Islet of Langerhans (tissue), 1 donor: ENCODE measurements at regions not wholly inside any gene's neighbourhood (a gene's known extent, or its start where the extent isn't known, plus 50 kb on each side); places are given as distances from the start of the nearest gene placed in this dataset.

Experiments used
- FAIRE-seq: peaks from one replicate; lab custom pipeline; 2011; peaks lifted over from hg19 to GRCh38; lab: Jason Lieb, UNC

GRCh38 chr14:51473808-51474565 lies 177.7 kb upstream of the FRMD6 start:
- FAIRE-seq = no peak

DNA sequence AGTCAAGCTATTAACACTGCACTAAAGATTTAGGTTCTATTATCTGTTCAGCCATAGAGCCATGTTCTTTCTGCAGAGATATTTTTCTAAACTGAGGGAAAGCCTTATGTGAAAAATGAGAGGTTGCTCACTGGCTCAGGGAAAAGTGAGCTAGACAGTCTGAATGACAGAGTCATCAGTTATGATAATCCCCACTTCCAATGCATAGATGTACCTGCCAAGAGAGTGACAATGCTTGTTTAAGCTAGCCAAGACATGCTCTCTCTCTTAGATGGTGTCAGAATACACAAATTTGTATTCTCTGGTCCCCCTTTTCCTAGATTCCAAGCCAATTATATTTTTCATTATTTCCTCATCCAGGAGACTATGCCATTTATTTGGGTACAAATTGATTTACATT lies 176.9 kb upstream of the FRMD6 start:
- FAIRE-seq = no peak

DNA sequence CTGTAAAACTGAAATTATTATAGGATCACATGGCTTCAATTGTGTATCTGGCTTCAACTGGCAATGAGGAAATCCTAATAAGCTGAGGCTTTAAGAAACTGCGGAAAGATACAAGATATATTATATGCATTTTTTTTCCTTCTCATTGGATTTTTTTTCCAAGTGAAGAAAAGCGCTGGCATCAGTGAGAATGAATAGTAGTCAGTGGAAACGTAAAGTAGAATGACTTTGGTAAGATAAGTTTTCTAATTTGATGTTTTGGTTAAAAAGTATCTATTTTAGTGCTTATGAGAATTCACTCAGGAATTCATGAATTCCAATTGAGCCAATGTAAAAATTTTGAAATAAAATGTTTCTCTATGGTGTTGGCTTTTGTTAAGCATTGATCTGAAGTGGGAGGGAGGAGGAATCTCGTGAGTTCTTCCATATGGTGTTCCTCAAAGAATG lies 173.5 kb upstream of the FRMD6 start:
- no peak for FAIRE-seq

- no peak for FAIRE-seq
Observed at GRCh38 chr14:51479584-51480325, 172.0 kb upstream of the FRMD6 start.

GRCh38 chr14:51481643-51482042 lies 170.1 kb upstream of the FRMD6 start:
- no peak for FAIRE-seq

DNA sequence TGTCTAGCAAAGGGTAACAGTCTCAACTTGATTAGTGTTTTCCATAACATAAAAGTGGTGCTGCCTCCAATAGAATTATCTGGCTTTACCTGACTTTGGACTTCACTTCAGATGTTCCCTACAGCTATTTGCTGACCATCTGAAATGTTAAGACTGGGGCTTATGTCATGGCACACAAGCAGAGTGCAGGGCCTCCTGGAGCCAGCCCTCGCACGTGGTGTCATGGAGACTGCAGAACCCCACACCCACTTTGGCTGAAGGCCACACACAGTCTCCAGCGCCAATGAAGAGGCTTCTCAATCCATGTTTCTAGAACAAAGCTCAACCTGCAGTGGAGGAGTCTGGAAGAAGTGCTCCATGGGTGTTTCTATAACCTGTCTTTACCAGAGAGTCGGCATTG lies 169.6 kb upstream of the FRMD6 start:
- FAIRE-seq = no peak

- no peak for FAIRE-seq
Observed at GRCh38 chr14:51484485-51484884, 167.2 kb upstream of the FRMD6 start.

GRCh38 chr14:51485733-51486132 lies 166.0 kb upstream of the FRMD6 start:
- no peak for FAIRE-seq

DNA sequence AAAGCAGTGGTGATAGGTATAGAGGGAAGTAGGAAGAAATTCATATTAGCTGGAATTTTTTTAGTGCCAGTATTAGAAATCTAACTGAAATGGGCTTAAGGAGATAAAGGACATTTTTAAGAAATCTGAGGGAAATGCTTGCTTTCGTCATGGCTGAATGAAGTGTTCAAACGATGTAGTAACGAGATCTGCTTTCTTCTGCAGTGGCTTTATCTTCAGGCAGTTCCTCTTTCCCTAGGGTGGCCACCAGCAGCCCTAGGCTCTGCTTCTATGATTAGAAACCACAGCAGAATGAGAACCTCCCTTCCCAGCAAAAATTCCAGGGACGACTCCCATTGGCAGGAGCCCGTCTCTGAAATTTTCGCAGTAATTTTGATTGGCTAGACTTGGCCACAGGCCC lies 163.9 kb upstream of the FRMD6 start:
- no peak for FAIRE-seq

DNA sequence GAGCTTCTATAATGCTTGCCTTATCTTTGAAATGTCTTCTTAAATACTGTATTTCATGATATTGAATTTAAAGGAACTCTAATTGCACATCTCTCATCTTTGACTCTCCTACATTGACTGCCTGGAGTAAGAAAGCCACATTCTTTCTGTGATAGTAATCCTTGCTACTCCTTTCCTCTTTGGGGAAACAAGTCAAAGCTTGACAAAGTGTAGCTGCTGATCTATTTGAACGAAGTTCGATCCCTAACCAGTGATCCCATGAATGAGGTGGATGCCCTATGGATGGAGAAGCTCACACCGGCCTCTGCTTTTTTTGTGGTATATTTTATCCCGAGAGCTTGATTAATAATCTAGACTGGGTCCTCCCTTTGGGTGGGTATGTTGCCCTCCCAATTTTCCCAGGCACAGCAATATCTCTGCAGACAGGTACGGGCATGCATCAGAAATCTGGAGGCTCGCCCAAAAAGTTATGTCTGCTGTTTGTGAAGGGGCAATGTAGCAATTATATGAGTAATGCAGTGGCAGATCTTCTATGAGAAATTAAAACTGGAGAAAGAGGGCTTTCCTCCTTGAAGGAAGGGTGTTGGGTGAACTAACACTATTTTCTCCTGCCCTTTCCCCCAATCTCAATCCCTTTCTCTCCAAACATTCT lies 163.0 kb upstream of the FRMD6 start:
- FAIRE-seq = no peak

DNA sequence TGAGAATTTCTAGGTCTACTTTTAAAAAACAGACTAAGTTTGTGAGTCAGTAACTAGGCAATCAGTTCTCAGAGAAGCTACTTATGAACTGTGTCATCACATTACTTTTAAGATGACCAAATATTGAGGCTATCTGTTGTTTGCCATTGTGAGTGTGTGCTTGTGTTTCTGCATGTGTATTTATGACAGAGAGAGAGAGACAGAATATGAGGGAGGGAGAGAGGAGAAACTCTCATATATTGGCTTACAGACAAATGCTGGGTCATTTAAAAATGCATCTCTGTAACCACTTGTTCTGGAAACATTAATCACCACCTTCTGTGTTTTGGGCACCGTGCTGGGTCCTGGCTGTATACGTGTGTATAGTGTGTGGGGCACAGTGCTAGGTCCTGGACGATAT lies 161.5 kb upstream of the FRMD6 start:
- FAIRE-seq = no peak

DNA sequence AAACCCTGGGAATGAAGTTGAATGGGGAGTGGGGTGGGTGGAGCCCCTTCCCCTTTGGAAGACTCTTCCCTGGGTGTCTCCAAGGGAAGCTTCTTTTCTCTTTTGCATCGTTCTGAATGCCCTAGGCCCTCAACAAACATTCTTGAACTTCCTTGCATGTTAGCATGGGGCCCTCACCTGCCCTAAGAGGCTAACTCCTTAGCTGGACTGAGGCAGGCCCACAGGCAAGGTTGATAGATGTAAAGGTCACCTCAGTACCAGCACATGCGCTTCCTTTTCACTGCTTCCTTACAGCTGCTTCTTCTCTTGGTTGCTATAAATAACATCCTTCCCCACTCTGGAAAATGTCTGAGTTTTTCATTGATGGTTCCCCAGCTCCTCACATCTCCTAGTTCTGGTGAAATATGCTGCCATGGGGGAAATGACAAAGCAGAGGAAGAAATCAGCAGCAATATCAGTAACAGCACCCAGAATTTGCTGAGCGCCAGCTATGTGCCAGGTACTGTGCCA lies 160.6 kb upstream of the FRMD6 start:
- no peak for FAIRE-seq

GRCh38 chr14:51491776-51492175 lies 159.9 kb upstream of the FRMD6 start:
- no peak for FAIRE-seq

GRCh38 chr14:51495319-51495718 lies 156.4 kb upstream of the FRMD6 start:
- FAIRE-seq = no peak

GRCh38 chr14:51498411-51499227 lies 153.1 kb upstream of the FRMD6 start:
- FAIRE-seq = no peak

GRCh38 chr14:51500776-51501175 lies 150.9 kb upstream of the FRMD6 start:
- no peak for FAIRE-seq

- FAIRE-seq = no peak
Observed at GRCh38 chr14:51501746-51502145, 150.0 kb upstream of the FRMD6 start.

DNA sequence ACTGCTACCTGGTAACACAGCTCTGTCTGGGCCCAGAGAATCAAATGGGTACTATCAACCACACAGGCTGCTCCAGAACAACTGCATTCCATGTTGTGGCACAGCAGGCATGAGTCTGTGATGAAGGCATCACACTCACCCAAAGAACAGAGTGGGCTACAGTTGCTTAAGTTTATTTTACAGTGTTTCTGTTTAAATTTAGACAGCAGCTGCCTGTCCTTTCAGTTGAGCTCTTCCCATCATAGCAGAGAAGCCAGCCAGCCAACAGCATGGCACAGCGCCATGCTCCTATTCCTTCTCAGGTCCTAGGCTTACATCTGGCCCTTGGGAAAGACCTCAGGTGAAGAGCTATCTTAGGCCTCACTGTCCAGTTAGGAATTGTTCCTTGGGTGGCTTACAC lies 147.0 kb upstream of the FRMD6 start:
- no peak for FAIRE-seq

DNA sequence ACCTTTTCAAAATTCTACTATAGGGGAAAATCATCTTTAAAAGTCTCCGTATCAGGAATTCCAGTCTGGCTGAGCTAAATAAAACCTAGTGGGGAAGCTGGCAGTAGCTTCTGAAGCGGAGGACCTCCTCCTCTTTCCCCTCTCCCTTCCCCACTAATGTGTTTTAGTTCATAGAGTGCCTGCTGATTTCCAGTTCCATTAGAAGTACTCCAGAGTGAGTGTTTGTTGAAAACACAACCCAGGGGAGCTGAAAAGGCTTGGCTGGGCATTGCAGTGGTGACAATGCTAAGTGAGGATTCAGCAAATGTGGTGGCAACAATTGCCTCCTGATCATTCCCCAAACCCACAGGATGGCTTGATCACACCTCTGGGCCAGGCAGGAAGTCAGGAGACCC lies 144.2 kb upstream of the FRMD6 start:
- no peak for FAIRE-seq

- no peak for FAIRE-seq
Observed at GRCh38 chr14:51507906-51508511, 143.7 kb upstream of the FRMD6 start.

DNA sequence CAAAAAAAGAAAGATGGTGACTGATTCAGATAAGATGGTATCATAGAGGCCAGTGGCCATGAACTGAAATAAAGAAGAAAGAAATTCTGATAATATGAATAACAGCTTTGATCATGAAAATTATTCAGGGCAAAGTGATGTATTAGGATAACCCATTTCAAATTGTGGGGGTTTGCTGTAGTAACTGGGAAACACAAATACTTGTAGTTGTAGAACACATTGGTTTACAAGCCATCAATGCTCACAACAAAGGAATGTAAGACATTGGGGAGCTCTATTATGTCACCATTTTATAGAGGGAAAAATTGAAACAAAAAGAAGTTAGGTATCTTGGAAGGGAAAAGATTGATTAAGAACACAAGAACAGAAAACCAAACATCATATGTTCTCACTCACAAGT lies 140.4 kb upstream of the FRMD6 start:
- no peak for FAIRE-seq

DNA sequence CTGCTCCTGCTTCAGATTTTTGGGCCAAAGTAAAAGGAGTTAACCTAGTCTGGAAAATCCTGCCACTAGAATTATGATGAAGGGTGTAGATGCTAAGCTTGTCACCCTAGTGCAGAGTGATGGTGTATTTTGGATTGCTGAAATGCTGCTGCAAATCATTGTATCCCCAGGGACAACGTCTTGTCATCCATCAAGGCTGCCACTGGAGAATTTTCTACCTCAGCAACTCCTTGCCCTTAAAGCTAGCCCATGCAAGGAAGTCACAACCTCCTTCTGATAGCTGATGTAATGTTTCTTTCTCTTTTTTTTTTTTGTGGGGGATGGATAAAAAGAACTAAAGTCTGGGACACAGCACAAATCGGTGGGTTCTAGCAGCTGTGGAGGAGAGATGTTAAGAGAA lies 139.4 kb upstream of the FRMD6 start:
- FAIRE-seq = no peak
